ENCODE measurements at regions not wholly inside any gene's neighbourhood (a gene's known extent, or its start where the extent isn't known, plus 50 kb on each side); places are given as distances from the start of the nearest gene placed in this dataset.

DNA sequence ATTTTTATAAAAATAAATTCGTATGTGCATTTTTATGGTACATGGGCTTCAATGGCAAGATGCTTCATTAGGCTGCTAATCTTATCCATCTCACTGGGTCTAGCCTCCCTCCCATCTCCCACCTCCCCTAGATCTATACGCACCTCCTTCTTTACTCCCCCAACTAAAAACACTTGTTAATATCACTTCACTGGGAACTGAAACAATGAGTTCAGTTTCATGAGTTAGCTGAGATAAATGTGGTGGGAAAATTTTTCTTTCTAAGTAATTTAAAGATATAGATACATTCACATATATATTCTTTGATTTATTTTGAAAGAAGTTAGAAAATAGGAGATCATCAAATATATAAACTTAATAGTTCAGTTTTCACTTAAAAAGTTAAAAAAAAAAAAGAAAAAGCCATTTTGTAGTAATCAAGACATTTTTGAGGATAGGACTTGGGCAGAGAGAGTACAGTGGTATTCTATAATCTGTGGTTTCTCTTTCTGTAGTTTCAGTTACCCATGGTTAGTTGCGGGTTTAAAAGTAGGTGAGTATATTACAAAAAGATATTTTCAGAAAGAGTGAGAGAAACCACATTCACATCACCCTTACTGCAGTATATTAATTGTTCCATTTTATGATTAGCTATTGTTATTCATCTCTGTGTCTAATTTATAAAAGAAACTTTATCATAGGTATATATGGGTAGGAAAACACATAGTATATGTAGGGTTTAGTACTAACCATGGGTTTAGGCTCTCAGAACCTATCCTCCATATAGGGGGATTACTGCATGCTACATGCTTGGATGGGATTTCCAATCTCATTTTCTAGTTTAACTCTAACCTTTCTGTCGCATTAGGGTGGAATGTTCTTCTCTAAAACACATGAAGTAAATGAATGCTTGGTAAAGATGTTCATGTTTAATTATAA lies 316.0 kb upstream of the CBLB start:
- DNase-seq = no peak

DNA sequence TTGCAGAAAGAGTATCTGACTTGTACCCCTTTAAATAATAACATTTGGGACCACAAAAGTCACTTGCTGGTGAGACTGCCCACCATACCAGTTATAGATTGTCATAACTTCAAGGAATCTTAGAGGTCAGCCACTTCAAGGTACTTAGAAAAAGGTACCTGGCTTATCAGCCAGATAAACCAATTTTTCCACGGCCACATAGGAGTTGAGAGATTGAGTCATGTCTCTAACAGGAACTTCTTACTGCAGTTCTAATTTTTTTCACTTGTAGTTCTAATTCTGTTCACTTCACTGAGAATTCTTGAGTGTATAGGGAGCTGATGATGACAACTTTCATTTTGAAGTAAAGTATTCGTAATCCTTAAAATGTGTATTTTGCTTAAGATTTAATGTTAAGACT lies 317.1 kb upstream of the CBLB start:
- DNase-seq = no peak

DNA sequence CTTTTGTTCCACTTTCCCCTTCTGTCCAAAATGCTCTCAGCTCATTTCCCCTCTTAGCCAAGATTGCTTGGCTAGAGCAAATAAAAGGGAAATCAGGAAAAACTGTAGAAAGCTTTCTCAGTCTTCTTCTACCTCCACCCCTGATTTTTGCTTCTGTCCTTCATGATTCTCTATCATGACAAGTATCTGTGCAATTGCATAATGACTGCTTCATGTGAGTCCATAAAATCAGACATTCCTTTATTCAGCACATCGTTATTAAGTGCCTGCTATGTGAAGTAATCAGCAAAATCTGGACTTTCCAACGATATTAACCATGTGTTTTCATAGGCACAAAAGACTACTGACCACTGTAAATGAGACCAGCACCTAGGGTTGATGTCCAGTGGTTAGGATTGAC lies 321.5 kb upstream of the CBLB start:
- DNase-seq = no peak

DNA sequence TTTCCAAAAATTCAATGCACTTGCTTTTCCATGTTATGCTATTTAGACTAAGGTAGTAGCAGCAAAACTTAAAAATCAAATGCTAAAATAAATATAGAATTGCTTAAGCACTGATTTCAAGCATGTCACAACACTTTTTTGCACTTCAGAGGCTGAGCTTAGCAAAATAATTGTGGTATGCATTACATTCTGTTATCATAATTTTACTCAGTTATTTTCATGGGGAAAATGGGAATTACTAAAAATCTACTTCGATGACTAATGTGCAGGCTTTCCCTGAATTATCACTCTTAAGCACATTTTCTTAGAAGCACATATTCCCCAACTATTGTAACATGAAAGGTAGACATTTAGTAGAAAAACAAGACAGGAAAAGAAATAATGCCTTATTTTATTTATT lies 322.4 kb upstream of the CBLB start:
- no peak for DNase-seq

DNA sequence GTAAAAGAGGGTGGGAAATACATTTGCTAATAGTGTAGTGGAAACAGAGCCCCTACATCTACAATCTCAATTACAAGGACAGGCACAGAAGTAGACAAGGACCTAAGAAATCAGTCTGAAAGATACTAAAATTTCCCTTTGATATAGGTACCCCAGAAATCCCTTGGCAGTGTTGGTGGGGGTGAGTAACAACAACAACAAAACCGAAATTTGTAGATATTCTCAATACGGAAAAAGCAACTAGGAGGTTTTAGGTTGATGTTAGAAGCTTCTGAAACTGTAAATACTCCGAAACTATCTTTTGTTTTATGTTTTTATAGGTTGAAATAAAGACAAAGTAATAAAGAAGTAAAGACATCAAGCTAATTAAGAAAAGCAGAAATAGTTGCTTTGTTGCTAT lies 323.1 kb upstream of the CBLB start:
- no peak for DNase-seq

DNA sequence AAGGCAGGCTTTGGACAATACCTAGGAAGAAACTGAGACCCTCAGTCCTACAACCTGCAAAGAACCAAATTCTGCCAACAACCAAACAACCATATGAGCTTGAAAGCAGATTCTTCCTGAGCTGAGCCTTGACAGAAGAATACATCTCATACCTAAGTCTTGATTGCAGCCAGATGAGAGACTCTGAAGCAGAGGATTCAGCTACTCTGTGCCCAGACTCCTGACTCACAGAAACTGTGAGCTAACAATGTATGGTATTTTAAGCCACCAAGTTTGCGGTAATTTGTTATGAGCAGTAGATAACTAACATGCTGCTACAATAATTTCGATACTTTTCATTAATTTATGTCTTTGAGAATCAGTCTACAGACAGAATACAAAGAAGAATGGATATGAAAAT lies 325.1 kb upstream of the CBLB start:
- DNase-seq = no peak

DNA sequence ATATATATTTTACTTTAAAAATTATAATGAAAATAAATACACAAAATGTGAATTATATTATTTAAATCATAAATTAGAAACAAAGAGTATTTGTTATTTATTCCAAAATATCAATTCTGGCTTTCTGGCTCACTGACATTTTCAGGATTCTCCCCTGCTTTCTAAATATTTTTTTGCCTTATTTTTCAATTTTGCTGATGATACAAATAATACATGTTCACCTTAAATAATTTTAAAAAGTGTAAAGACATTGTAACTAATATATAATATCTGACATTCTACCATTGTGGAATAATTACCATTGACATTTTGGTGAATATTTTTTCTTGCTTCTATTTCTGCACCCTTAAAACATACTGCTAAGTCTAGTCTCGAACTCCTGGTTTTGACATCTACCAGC lies 325.9 kb upstream of the CBLB start:
- no peak for DNase-seq

DNA sequence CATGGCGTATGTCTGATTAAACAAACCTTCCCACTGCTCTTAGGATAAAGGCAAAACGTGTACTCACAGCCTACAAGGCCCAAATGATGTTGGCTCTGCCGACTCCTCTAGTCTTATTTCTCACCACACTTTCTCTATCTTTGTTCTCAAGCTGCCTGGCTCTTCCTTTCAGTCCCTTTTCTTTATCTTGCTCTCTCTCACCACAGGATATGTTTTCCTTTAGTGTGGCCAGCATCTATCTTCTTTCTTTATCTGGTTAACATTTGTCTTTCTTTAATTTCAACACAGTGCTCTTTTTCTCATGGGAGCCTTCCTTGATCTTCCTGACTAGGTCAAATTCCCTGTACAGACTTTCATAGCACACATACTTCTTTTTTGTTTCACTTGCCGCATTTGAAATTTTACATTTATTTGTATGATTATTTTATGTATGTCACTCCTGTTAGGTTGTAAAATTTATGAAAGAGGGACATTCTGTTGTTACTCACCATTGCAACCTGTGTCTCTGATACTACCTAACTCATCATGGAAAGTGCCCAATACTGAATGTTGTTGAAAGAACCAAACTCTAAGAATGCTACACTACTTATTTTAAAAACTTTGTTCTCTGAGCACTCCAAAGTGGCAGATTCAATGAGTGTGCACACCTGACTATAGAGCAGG lies 328.9 kb upstream of the CBLB start:
- no peak for DNase-seq

DNA sequence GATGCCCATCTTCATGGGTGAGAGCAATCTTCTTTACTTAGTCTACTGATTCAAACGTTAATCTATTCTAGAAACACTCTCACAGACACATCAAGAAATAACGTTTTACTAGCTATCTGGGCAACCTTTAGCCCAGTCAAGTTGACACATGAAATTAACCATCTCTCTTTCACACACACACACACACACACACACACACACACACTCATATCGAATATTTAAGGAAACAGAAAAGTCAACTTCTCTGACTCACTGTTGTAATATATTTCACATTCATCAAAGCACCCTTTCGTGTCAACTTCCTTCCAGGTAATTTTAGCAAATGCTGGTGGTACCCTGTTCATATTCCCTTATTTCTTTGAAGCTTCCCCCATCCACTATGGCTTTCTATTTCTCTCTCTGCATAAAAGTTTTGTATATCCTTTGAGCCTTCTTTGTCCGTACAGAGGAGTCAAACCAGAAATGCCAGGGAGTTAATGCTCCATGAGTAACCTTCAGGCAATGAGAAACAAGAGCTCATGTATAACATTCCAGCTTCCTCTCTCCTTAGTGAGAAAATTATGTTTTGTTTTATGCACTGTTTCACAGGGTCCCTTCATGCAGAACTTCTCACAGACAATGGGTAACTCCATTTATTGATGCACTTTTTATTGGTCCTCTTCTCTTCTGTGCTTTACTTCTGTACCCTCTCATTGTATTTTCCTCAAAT lies 335.5 kb upstream of the CBLB start:
- no peak for DNase-seq

DNA sequence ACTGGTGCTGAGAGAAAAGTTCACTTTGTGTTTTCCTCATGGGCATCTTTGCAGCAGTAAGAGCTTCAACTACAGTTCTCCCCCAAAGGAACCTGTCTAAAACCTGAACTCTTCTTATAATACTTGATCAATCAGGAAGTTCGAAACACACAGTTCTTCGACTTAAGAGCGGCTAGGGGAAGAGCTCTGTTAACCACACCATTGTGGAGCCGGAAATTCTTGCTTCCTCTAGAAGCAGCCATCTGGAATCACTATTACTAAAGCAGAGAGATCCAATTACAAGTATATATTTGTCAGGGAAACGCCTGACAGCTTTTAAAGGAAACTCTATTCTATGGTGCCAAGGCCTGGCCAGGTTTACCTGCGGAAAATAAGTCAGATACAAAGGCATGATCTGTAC lies 337.3 kb upstream of the CBLB start:
- DNase-seq = no peak

DNA sequence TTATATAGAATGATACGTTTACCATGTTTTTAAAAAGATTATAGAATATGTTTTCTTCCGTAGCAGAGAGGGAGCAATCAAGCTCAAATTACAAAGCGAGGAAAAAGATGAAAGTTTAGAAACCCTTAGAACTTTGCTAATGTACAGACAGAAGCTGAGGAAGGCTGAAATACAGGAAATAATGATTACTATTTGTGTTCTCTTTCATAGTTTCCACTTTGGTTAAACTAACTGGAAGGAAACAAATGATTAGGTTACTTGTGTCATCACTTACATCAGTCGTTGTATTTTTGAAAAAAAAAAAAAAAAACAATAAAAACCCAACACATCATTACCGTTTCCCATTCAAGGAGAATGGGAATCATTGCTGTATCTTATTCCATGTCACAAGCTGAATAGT lies 337.8 kb upstream of the CBLB start:
- DNase-seq = no peak

DNA sequence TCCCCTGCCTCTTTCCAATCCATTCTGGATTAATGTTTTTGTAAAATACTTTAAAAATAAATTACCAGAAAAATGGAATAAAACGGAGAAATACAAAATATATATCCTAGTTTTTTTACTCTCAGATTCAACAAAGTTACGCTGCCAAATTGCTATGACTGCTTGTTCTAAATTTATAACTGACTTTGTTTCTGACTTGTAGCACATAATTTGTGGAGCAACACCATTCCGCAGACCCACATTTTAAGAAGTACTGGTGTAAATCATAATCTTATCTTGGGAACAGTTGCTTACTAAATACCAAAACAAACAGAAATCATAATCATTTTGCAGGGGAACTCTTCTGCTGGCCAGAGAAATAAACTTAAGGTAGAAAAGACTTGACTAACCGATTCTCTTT lies 339.4 kb upstream of the CBLB start:
- no peak for DNase-seq

DNA sequence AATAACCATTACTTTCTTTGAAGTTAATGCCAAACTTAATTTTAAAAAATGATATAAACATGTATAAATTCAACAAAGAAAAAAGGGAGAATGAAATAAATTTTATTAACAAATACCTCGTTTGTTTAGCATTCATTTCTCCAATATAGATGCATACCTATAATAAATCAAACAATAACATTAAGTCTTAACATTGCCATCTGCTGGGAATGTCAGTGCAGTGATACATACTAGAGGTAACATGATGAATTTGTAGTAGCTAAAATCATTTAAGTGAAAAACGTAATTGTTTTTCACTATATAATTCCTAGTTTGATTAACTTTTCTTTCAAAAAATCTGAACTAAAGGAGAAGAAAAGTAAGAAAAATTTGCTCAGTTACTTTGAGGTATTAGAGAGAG lies 340.2 kb upstream of the CBLB start:
- no peak for DNase-seq

DNA sequence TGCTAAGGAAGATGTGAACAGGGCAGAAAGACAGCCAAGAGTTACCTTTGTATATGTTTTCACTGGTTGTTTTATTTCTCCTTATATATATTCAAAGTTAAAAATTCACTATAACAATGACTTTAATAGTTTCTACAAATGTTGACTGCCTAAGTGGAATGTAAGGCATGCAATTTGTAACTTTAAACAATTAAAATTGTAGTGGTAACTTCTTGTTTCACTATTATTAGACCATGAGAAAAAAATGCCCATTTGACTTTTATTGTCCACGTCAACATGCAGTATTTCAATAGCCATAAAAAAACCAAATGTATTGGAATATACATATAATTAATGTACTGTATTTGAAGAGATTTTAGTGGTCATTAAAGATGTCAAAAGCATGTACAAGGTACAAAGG lies 340.7 kb upstream of the CBLB start:
- DNase-seq = no peak

DNA sequence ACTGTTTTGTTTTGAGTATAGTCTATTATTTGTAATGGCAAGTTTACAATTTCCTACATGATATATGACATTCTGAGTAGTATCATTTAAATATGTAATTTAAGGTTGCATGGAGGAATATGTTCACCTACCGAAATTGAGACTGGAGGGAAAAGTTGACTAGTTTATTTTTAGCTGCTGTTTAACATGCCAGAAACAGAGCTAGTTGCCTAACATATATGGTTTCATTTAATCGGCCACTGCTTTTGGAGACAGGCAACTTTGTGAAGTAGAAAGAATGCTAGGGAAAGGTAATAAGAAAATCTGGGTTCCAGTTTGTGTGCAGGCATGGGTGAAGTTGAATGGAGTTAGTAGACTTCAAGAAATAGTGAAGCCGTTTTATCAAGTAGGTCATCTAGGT lies 342.1 kb upstream of the CBLB start:
- DNase-seq = no peak

DNA sequence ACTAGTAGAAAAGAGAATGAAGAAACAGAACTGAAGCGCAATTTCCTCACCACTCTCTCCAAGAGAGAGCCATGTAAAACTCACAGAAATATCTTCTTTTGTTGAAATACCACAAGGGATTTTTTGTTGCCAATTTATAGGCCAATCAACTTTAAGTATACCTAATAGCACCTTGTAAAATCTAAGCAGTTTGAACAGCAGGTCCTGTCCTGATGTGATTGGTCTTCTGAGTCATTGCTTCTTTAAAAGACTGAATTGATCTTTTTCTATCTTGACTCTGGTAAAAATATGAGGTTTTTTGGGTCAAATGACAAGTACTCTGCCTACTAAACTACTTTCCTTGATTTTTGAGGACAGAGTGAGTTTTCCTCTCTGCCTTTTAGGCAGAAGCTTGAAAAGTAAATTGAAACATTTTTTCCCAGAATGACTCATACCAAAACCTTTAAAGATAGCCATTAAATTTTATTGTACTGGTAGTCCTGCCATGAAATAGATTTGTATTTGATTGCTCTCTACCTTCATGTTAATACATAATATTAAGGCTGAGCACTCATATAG lies 343.9 kb upstream of the CBLB start:
- no peak for DNase-seq

DNA sequence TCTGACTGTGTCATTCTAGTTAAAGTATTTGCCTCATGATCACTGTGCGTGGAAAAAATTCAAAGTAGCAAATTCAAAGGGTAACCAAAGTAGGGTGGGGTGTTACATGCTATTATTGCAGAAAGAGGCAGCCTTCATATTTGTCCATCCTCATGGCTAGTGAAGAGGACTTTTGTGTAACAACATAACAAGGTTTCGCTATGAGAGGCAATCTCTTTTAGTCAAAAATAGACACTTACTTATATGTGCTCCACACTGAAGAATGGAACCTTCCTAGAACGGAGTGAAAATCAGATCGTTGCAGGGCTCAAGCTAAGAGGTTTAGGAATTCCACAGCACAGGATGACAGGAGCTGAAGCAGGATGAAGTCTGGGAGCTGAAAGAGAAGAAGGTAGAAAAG lies 345.1 kb upstream of the CBLB start:
- DNase-seq = no peak

DNA sequence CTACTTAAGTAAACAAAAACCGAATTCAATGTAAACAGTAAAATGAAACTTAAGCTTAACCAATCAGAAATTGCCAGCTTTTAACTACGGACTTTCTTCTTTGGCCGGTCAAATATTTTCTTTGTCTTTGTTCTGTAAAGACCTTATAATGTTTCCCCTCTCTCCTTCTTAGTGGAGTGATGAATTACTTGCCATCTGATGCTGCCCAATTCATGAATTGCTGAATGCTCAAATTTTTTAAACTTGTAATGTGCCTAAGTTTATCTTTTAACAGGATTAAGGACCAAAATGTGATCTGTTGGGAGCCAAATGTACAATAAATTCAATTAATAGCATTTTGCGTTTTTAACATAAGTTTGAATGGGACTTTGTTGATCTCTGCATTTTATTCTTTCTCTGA lies 345.8 kb upstream of the CBLB start:
- no peak for DNase-seq

DNA sequence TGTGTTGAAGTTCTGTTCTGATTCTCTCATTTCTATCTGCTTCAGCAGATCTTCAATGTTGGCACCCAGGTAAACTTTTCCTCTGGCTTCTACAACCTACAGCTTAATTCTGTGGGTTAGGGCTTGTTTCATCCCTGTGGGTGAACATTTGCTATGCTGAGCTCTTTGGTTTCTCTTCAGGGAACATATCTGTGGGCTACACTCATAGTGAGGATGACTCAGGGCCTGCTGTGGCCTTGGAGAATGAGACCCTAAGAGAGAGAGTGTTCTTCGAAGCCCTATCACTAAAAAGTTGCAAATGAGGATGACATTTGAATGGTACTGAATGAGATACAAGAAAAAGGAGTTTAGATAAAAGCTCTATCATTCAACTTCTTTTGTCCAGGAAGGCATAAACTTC lies 346.2 kb upstream of the CBLB start:
- DNase-seq = no peak

DNA sequence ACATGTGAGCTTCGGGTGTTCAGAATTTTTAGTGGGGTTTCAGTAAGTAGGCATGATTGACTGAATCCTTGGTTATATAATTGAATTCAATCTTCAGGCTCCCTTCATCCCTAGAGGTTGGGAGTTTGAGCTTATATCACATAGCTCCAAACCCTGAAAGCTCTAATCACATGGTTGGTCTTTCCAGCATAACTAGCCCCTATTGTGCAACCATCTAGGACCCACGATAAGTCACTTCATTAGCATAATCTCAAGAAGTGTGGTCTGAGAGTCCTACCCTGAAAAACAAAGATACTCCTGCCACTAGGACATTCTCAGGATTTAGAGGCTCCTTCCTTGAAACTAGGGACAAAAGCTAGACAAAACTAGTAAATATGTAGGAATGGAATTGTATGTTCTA lies 348.9 kb upstream of the CBLB start:
- no peak for DNase-seq

DNA sequence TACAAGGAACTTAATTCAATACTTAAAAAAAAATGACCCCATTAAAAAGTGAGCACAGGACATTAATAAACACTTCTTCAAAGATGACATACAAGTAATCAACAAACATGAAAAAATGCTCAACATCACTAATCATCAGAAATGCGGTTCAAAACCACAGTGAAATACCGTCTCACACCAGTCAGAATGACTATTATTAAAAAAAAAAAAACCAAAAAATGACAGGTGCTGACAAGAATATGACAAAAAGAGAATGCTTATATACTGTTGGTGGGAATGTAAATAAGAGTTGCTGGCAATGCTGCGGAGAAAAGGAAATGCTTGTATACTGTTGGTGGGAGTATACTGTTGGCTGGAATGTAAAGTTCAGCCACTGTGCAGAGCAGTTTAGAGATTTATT lies 358.3 kb upstream of the CBLB start:
- DNase-seq = no peak

DNA sequence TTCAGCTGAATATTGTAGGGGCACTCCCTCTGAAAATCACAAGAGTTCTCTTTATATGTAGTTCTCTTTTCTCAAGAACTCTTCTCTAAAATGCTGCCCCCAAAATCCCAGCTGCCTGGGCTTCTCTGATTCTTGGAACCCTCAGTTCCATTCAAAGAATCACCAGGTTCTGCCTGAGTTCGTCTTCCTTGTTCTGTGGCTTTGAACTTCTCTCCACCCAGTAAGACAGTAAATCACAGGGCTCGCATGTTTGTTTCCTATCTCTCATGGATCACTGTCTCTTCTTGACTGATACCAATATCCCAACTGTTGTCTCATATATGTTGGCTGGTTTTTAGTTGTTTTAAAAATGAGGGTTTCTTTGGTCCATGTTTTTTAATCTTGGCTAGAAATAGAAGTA lies 359.5 kb upstream of the CBLB start:
- no peak for DNase-seq

DNA sequence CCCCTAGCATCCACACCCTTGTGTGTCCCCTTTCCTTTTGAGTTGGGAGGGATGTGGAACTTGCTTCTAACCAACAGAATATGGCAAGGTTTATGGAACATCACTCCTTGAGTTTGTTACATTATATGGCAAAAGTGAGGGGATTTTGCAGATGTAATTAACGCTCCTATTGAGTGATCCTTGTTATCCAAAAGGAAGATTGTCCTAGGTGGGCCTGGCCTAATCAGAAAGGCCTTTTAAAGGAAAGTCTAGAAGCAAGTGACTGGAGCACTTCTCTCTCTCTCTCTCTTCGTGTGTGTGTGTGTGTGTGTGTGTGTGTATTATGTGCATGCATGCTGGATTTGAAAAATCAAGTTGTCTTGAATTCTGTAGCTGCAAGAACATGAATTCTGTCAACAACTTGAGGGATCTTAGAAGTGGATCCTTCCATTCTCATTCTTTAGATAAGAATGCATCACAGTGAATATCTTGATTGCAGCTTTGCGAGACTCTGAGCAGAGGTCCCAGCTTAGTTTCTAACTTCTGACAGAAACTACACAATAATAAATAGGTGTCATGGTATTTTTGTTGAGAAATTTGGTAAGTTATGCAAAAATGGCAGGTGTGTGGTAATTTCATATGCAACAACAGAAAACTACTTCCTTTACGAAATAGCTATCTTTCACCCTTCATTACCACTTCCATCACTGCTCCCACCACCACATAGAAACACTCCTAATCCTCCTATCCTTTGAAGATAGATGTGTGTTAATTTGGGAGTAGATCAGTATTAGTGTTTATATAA lies 360.9 kb upstream of the CBLB start:
- no peak for DNase-seq
